Pancreas (tissue), 10 donors: ENCODE measurements at regions not wholly inside any gene's neighbourhood (a gene's known extent, or its start where the extent isn't known, plus 50 kb on each side); places are given as distances from the start of the nearest gene placed in this dataset.
A peak's percentile ranks its signal among the peaks of the same experiment; 100 is the strongest.

ENCODE experiments used
- ATAC-seq, 4 donors: fragments of 200-7000 bp; cut with Tn5 transposase; one replicate each; pipeline versions ENCODE4 v1.8.0 to v1.9.1; 2020; ENCODE audit warnings: mild to moderate bottlenecking in 4 of 4, moderate library complexity in 4 of 4
- DNase-seq, 6 donors: peaks; one replicate each; pipeline ENCODE4 v3.0.0-alpha.2; 2020
- FAIRE-seq: peaks from 2 replicates; lab custom pipeline; 2012; peaks lifted over from hg19 to GRCh38; lab: Jason Lieb, UNC
- H3K27ac ChIP-seq, 4 donors: fragments of 200-600 bp; sonication (generic); 1 replicate in 3 of 4; 2 replicates in 1 of 4; pipeline versions ENCODE4 v1.5.0 to v1.8.0; 2020
- H3K27me3 ChIP-seq, 4 donors: fragments of 200-600 bp; one replicate each; pipeline ENCODE4 v1.8.0; 2021
- H3K36me3 ChIP-seq, 3 donors: fragments of 200-600 bp; sonication (generic) in 1 of 3; one replicate each; pipeline versions ENCODE4 v1.5.0 to v1.8.0; 2020 to 2021
- H3K4me1 ChIP-seq, 3 donors: fragments of 200-600 bp; one replicate each; pipeline ENCODE4 v1.8.0; 2021
- H3K4me3 ChIP-seq, 4 donors: fragments of 200-600 bp; sonication (generic) in 2 of 4; one replicate each; pipeline versions ENCODE4 v1.5.0 to v1.8.0; 2020 to 2021
- H3K9me3 ChIP-seq, 4 donors: fragments of 200-600 bp; one replicate each; pipeline ENCODE4 v1.8.0; 2021
- CTCF ChIP-seq, 4 donors: fragments of 200-600 bp; sonication (generic) in 3 of 4; IDR thresholded peaks; one replicate each; pipeline versions ENCODE4 v1.5.0 to v1.8.0; 2021; ENCODE audit warnings: antibody characterized with exemption in 4 of 4
- WGBS, 2 donors: extraction: QIAGEN DNeasy Blood & Tissue Kit; methylation state at CpG; one replicate each; pipeline ENCODE4 v1.1.7; 2013; 5-methylcytosine and 5-hydroxymethylcytosine counted together
- intact Hi-C, 3 donors: fragments of 100-400 bp; cut with DNase I; formaldehyde crosslinking; loops; one replicate each; pipeline versions ENCODE4 v1.11.1 to v1.14.2; 2022
- donor health status: healthy with polysubstance abuse.
- donor health status: DM: no; HTN: no; CAD: no; lungs with moderate emphysema.
- donor health status: DM: no; HTN: no; CAD: no.
- donor health status: control.
- donor health status: control.
- donor health status: Bipolar disorder and iron deficiency.
- donor health status: DM: yes; HTN: yes; CAD: no.
- donor health status: DM: no; HTN: no; CAD: no.
- donor health status: DM: no; HTN: no; CAD: no.
- donor health status: DM: yes; HTN: yes; CAD: no.

GRCh38 chr6:156630613-156631302 is 146.4 kb upstream of the ARID1B start:
- intact Hi-C loops, result no loop called here
- 87 to 90% methylated on average over 36 of the region's 36 CpGs for WGBS, 2 donors
- FAIRE-seq, result no peak

GRCh38 chr6:156628805-156629204 is 148.4 kb upstream of the ARID1B start:
- ATAC-seq, result no peak
- no peak overlapping the region for H3K4me3 ChIP-seq
- H3K9me3 ChIP-seq, result no peaks in the 10 kb centered on the region
- no peak for DNase-seq
- H3K4me1 ChIP-seq, result no peaks in the 10 kb centered on the region
- intact Hi-C loops, result no loop called here
- FAIRE-seq, result no peak
- WGBS, 2 donors, result 67 to 79% methylated on average over 3 of the region's 3 CpGs
- H3K27ac ChIP-seq, result no peak overlapping the region
- H3K36me3 ChIP-seq, result no peaks in the 10 kb centered on the region
- TF ChIP-seq CTCF (IDR thresholded peaks at IDR 0.05), result no peak
- no peaks in the 10 kb centered on the region for H3K27me3 ChIP-seq

More at GRCh38 chr6:156630613-156631302, 146.4 kb upstream of the ARID1B start:
- Histone ChIP-seq H3K4me1 (no peaks in the 10 kb centered on the region), H3K27ac (no peak overlapping the region), H3K36me3 (no peaks in the 10 kb centered on the region), H3K27me3 (no peaks in the 10 kb centered on the region), H3K4me3 (no peak overlapping the region), H3K9me3 (no peaks in the 10 kb centered on the region)
- no peak for TF ChIP-seq CTCF (IDR thresholded peaks at IDR 0.05)
- ATAC-seq, result no peak
- DNase-seq, result peak in 1 of 6 donors; percentile 39

GRCh38 chr6:156627524-156627923 is 149.7 kb upstream of the ARID1B start:
- no peak overlapping the region for H3K27ac ChIP-seq
- intact Hi-C loops, result no loop called here
- no peak for FAIRE-seq
- H3K36me3 ChIP-seq, result no peaks in the 10 kb centered on the region
- no peak for TF ChIP-seq CTCF (IDR thresholded peaks at IDR 0.05)
- no peaks in the 10 kb centered on the region for H3K4me1 ChIP-seq
- ATAC-seq, result no peak
- H3K9me3 ChIP-seq, result no peaks in the 10 kb centered on the region
- WGBS, 2 donors, result 100% methylated on average over 1 of the region's 1 CpG
- DNase-seq, result no peak
- H3K27me3 ChIP-seq, result no peaks in the 10 kb centered on the region
- H3K4me3 ChIP-seq, result no peak overlapping the region

- Histone ChIP-seq H3K27me3 (no peaks in the 10 kb centered on the region), H3K4me1 (no peaks in the 10 kb centered on the region), H3K9me3 (no peaks in the 10 kb centered on the region), H3K36me3 (no peaks in the 10 kb centered on the region), H3K27ac (no peak overlapping the region), H3K4me3 (no peak overlapping the region)
- FAIRE-seq, result no peak
- no peak for DNase-seq
- ATAC-seq, result no peak
- intact Hi-C loops, result no loop called here
- 66 to 78% methylated on average over 3 of the region's 3 CpGs for WGBS, 2 donors
- TF ChIP-seq CTCF (IDR thresholded peaks at IDR 0.05), result no peak
Observed at GRCh38 chr6:156622185-156622584, 155.0 kb upstream of the ARID1B start.

GRCh38 chr6:156620331-156620730 is 156.8 kb upstream of the ARID1B start:
- intact Hi-C loops, result no loop called here
- DNase-seq (no peak), FAIRE-seq (no peak), ATAC-seq (no peak)
- H3K36me3 ChIP-seq, result no peaks in the 10 kb centered on the region
- H3K27me3 ChIP-seq, result no peaks in the 10 kb centered on the region
- no peaks in the 10 kb centered on the region for H3K9me3 ChIP-seq
- no peak overlapping the region for H3K4me3 ChIP-seq
- no peak for TF ChIP-seq CTCF (IDR thresholded peaks at IDR 0.05)
- no peak overlapping the region for H3K27ac ChIP-seq
- 91 to 95% methylated on average over 4 of the region's 4 CpGs for WGBS, 2 donors
- H3K4me1 ChIP-seq, result no peaks in the 10 kb centered on the region
